WTC11 (cell line): ENCODE measurements at regions not wholly inside any gene's neighbourhood (a gene's known extent, or its start where the extent isn't known, plus 50 kb on each side); places are given as distances from the start of the nearest gene placed in this dataset.

ENCODE experiments used
- ATAC-seq: fragments of 200-7000 bp; cut with Tn5 transposase; 2 replicates; pipeline ENCODE4 v1.10.0; 2021; ENCODE audit warnings: mild to moderate bottlenecking, moderate library complexity
- CTCF ChIA-PET: fragments of 300-600 bp; sonication (Branson Sonifier 250); formaldehyde crosslinking; loops from one replicate; lab custom pipeline; 2021; ENCODE audit warnings: antibody characterized with exemption; lab: Charles Lee
- POLR2A ChIA-PET: fragments of 350-600 bp; sonication (Branson Sonifier 250); formaldehyde crosslinking; loops from one replicate; lab custom pipeline; 2021; ENCODE audit warnings: antibody characterized with exemption; lab: Charles Lee
- DNase-seq: peaks from one replicate; pipeline ENCODE4 v3.0.0; 2021; ENCODE audit warnings: low spot score
- H3K27ac Mint-ChIP-seq: 2 replicates; pipeline ENCODE4 v1.8.0; 2021; ENCODE audit warnings: mixed read lengths
- H3K27me3 Mint-ChIP-seq: 2 replicates; pipeline ENCODE4 v1.8.0; 2021; ENCODE audit warnings: low read depth, mild to moderate bottlenecking, moderate library complexity, mixed read lengths
- H3K36me3 Mint-ChIP-seq: 2 replicates; pipeline ENCODE4 v1.8.0; 2021; ENCODE audit warnings: mixed read lengths
- H3K4me1 Mint-ChIP-seq: 2 replicates; pipeline ENCODE4 v1.8.0; 2022; ENCODE audit warnings: mixed read lengths
- H3K4me3 Mint-ChIP-seq: 2 replicates; pipeline ENCODE4 v1.8.0; 2021; ENCODE audit warnings: mild to moderate bottlenecking, moderate library complexity, mixed read lengths
- H3K9me3 Mint-ChIP-seq: 2 replicates; pipeline ENCODE4 v1.8.0; 2021; ENCODE audit warnings: mixed read lengths
- ATF1 ChIP-seq: sonication (generic); formaldehyde crosslinking; IDR thresholded peaks from 2 replicates; pipeline ENCODE4 v1.8.1; 2023; ENCODE audit warnings: mild to moderate bottlenecking, moderate library complexity, missing genetic modification reagents
- CREM ChIP-seq: sonication (generic); formaldehyde crosslinking; IDR thresholded peaks from 2 replicates; pipeline ENCODE4 v1.8.1; 2022; ENCODE audit warnings: mild to moderate bottlenecking, missing genetic modification reagents, moderate library complexity
- FOXK1 ChIP-seq: sonication (generic); formaldehyde crosslinking; IDR thresholded peaks from 2 replicates; pipeline ENCODE4 v1.8.0; 2022; ENCODE audit warnings: mild to moderate bottlenecking, moderate library complexity, missing genetic modification reagents
- JAZF1 ChIP-seq: fragments of 250-450 bp; sonication (Bioruptor Pico); IDR thresholded peaks from 2 replicates; pipeline ENCODE4 v1.9.0; 2021; ENCODE audit warnings: moderate library complexity, mild to moderate bottlenecking, inconsistent platforms
- JUN ChIP-seq: sonication (generic); formaldehyde crosslinking; IDR thresholded peaks from 2 replicates; pipeline ENCODE4 v1.8.0; 2023; ENCODE audit warnings: mild to moderate bottlenecking, missing genetic modification reagents
- NR1H2 ChIP-seq: sonication (generic); formaldehyde crosslinking; IDR thresholded peaks from 2 replicates; pipeline ENCODE4 v1.9.0; 2021; ENCODE audit warnings: mild to moderate bottlenecking, moderate library complexity, missing genetic modification reagents
- TEAD1 ChIP-seq: sonication (generic); formaldehyde crosslinking; IDR thresholded peaks from 2 replicates; pipeline ENCODE4 v1.8.0; 2022; ENCODE audit warnings: mild to moderate bottlenecking, missing genetic modification reagents
- TEAD4 ChIP-seq: sonication (generic); formaldehyde crosslinking; IDR thresholded peaks from 2 replicates; pipeline ENCODE4 v1.8.0; 2022; ENCODE audit warnings: mild to moderate bottlenecking, missing genetic modification reagents
- ZBTB21 ChIP-seq: sonication (generic); formaldehyde crosslinking; IDR thresholded peaks from 2 replicates; pipeline ENCODE4 v1.8.1; 2023; ENCODE audit warnings: mild to moderate bottlenecking, missing genetic modification reagents, borderline replicate concordance
- ZNF121 ChIP-seq: sonication (generic); formaldehyde crosslinking; IDR thresholded peaks from 2 replicates; pipeline ENCODE4 v1.8.0; 2023; ENCODE audit warnings: missing genetic modification reagents
- ZNF219 ChIP-seq: sonication (generic); formaldehyde crosslinking; IDR thresholded peaks from 2 replicates; pipeline ENCODE4 v1.8.0; 2023; ENCODE audit warnings: missing genetic modification reagents, mild to moderate bottlenecking, borderline replicate concordance
- ZNF263 ChIP-seq: sonication (generic); formaldehyde crosslinking; IDR thresholded peaks from 2 replicates; pipeline ENCODE4 v1.8.1; 2022; ENCODE audit warnings: low read depth, mild to moderate bottlenecking, moderate library complexity, missing genetic modification reagents
- ZNF317 ChIP-seq: sonication (generic); formaldehyde crosslinking; IDR thresholded peaks from 2 replicates; pipeline ENCODE4 v1.8.1; 2023; ENCODE audit warnings: low read depth, mild to moderate bottlenecking, moderate library complexity, missing genetic modification reagents, borderline replicate concordance
- ZNF671 ChIP-seq: fragments of 250-450 bp; sonication (Bioruptor Pico); IDR thresholded peaks from 2 replicates; pipeline ENCODE4 v1.8.0; 2021; ENCODE audit warnings: mild to moderate bottlenecking
- TF ChIP-seq, protein P1 (sequence below): sonication (generic); formaldehyde crosslinking; IDR thresholded peaks from 2 replicates; pipeline ENCODE4 v1.8.0; 2022; ENCODE audit warnings: mild to moderate bottlenecking, missing genetic modification reagents
- TF ChIP-seq, protein P2 (sequence below): sonication (generic); formaldehyde crosslinking; IDR thresholded peaks from 2 replicates; pipeline ENCODE4 v1.8.1; 2023; ENCODE audit warnings: mild to moderate bottlenecking, missing genetic modification reagents
- TF ChIP-seq, protein P3 (sequence below): sonication (generic); formaldehyde crosslinking; IDR thresholded peaks from 2 replicates; pipeline ENCODE4 v1.8.0; 2023; ENCODE audit warnings: missing genetic modification reagents, mild to moderate bottlenecking, borderline replicate concordance
- TF ChIP-seq, protein P4 (sequence below): fragments of 250-450 bp; sonication (Bioruptor Pico); IDR thresholded peaks from 2 replicates; pipeline ENCODE4 v1.9.0; 2021; ENCODE audit warnings: mild to moderate bottlenecking
- TF ChIP-seq, protein P5 (sequence below): fragments of 200-600 bp; IDR thresholded peaks from 2 replicates; pipeline ENCODE4 v1.8.0; 2022; ENCODE audit warnings: antibody characterized with exemption
- TF ChIP-seq, protein P6 (sequence below): sonication (generic); formaldehyde crosslinking; IDR thresholded peaks from 2 replicates; pipeline ENCODE4 v1.8.1; 2022; ENCODE audit warnings: low read depth, mild to moderate bottlenecking, moderate library complexity, missing genetic modification reagents, borderline replicate concordance

DNA sequence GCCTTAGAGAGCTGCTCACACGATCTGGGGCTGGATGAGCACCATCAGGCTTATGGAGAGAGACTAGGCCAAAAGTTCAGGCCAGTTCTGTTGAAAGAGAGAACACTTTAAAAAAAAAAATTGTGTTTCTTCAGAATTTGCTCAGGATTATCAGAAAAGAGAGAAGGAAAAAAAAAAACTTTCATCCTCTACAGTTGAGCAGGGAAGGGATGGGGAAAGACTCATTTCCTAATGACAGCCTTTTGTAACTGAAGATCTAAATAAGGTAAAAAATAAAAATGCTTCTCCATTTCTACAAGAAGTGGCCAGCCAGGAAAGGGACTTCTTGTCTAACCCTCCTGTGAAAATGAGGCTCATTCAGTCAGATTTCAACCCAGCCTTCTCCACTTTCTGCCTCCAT, 134.8 kb downstream of the LY86 start:
- ATAC-seq (no peak), DNase-seq (no peak)
- ChIA-PET POLR2A (interaction anchor here (0.8 kb wide), 1 partner anchor 36 kb away, joined by 3 read pairs; no protein-coding TSS in a partner anchor), CTCF (interaction anchor here (0.7 to 7.4 kb wide), 23 partner anchors 9 to 523 kb away, joined by 3 to 62 read pairs (median 7); no protein-coding TSS in a partner anchor)
- H3K4me1 Mint-ChIP-seq = peaks cover 38% of the 10 kb centered on the region
- TF ChIP-seq JUN (CRISPR knock-in tag) (no peak), ZNF671 (CRISPR knock-in tag) (no peak), JAZF1 (CRISPR knock-in tag) (no peak), ZNF263 (no peak)
- no peaks in the 10 kb centered on the region for H3K9me3 Mint-ChIP-seq
- H3K36me3 Mint-ChIP-seq = no peaks in the 10 kb centered on the region
- no peak overlapping the region for H3K4me3 Mint-ChIP-seq
- peaks cover 16% of the 10 kb centered on the region for H3K27me3 Mint-ChIP-seq
- H3K27ac Mint-ChIP-seq = no peak overlapping the region

DNA sequence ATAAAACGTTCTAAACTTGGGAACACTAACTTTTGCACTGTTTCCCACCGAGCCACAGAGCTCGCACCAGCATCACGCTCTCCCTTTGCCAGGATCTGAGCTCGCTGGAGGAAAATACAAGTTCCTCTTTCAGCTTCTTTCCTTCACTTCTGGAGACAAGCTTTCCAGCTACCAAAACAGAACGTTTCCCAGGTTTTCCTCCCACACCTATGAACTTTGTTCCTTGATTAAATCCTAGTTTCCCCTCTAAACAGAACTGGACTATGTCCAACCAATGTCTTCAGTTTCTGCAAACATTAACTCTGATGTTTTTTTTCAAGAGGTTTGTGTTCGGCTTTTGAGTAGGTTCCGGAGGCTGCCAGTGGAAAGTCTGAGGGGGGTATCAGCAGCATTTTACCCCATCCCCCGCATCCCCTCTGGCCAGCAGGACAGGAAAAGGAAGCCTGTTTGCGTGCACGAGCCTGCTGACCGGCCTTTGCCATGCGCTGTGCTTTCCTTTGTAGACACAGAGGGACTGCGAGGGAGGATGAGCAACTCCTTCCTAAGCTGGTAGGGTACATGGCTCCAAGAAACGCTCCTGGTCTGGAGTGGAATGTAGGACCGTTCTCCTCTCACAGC, 135.5 kb downstream of the LY86 start:
- H3K27ac Mint-ChIP-seq = peak overlapping the region; percentile 9; the same call in 1 of the 2 replicates
- ATAC-seq (peak; percentile 35), DNase-seq (peak; percentile 47)
- ChIA-PET POLR2A (interaction anchor here (0.6 to 1.6 kb wide), 4 partner anchors 27 to 551 kb away, joined by 3 to 6 read pairs (median 4); no protein-coding TSS in a partner anchor), CTCF (interaction anchor here (0.7 to 7.4 kb wide), 30 partner anchors 9 to 523 kb away, joined by 3 to 62 read pairs (median 4); no protein-coding TSS in a partner anchor)
- no peaks in the 10 kb centered on the region for H3K36me3 Mint-ChIP-seq
- H3K4me3 Mint-ChIP-seq = no peak overlapping the region; the same call in 1 of the 2 replicates
- TF ChIP-seq ZBTB21 (CRISPR knock-in tag) = no peak
- no peak for TF ChIP-seq TEAD4 (CRISPR knock-in tag)
- peak; percentile 69; the same call in 1 of the 2 replicates for TF ChIP-seq CREM (CRISPR knock-in tag)
- no peak for TF ChIP-seq FOXK1 (CRISPR knock-in tag)
- 0 out of 2 replicates have a peak, but pooled peaks have one; percentile 37 for TF ChIP-seq ATF1 (CRISPR knock-in tag)
- TF ChIP-seq ZNF219 (CRISPR knock-in tag) = no peak
- TF ChIP-seq, protein P1, sequence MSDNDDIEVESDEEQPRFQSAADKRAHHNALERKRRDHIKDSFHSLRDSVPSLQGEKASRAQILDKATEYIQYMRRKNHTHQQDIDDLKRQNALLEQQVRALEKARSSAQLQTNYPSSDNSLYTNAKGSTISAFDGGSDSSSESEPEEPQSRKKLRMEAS (CRISPR knock-in tag) = peak; percentile 34; the same call in 1 of the 2 replicates
- no peak for TF ChIP-seq ZNF317
- TF ChIP-seq, protein P2, sequence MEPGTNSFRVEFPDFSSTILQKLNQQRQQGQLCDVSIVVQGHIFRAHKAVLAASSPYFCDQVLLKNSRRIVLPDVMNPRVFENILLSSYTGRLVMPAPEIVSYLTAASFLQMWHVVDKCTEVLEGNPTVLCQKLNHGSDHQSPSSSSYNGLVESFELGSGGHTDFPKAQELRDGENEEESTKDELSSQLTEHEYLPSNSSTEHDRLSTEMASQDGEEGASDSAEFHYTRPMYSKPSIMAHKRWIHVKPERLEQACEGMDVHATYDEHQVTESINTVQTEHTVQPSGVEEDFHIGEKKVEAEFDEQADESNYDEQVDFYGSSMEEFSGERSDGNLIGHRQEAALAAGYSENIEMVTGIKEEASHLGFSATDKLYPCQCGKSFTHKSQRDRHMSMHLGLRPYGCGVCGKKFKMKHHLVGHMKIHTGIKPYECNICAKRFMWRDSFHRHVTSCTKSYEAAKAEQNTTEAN (CRISPR knock-in tag) = no peak
- TF ChIP-seq ZNF121 = no peak
- no peak for TF ChIP-seq NR1H2 (CRISPR knock-in tag)
- H3K4me1 Mint-ChIP-seq = peaks cover 41% of the 10 kb centered on the region
- no peaks in the 10 kb centered on the region for H3K9me3 Mint-ChIP-seq
- peaks cover 16% of the 10 kb centered on the region for H3K27me3 Mint-ChIP-seq

DNA sequence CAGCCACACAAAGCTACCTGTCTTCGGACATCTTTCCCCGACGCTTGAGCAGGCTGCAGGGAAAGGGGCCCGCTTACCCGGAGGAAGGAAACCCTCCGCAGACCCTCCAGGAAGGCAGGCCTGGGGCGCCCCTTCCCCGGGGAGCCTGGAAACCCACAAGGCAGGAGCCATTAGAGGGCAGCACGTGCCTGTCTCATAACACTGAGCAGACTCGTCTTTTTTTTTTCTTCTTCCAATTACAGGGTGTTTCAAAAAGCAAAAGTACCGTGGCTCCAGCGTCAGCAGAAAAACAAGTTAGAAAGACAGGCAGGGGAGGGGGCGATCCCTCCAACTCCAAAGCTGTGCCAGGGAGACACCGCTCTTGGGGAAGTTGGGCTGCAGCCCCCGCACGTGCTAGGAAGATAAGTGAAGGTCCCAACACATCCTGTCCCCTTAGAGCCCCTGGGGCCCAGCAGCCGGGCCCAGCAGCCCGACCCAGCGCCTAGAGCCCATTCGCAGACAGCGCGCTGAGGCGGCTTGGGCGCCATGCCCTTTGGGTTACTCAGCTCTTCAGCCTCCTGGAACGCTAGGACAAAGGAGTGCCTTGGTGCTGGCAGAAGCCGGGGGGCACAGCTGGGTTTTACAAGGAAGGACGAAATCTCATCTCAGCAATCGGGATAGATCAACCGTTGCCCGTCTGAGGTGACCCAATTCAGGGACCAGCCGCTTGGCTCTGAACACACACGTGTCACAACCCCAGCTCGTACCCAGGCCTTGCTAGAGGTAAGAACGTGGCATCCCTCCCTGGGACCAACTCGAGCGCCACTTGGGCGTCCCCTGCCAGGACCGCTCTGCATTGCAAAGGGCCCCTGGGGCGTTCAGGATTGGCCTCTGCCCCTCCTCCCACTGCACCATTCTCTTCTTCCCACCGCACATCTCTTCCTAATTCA, 136.3 kb downstream of the LY86 start:
- ChIA-PET POLR2A (interaction anchor here (0.6 to 1.6 kb wide), 4 partner anchors 11 to 449 kb away, joined by 3 to 7 read pairs (median 4); no protein-coding TSS in a partner anchor), CTCF (interaction anchor here (0.6 to 7.4 kb wide), 26 partner anchors 9 to 518 kb away, joined by 3 to 62 read pairs (median 6); no protein-coding TSS in a partner anchor)
- Mint-ChIP-seq H3K4me1 (peaks cover 41% of the 10 kb centered on the region), H3K36me3 (no peaks in the 10 kb centered on the region), H3K9me3 (no peaks in the 10 kb centered on the region), H3K4me3 (peak overlapping the region; percentile 56), H3K27me3 (peaks cover 16% of the 10 kb centered on the region), H3K27ac (peak overlapping the region; percentile 73; the same call in 1 of the 2 replicates)
- ATAC-seq = peak; percentile 70
- peak; percentile 76 for DNase-seq
- TF ChIP-seq TEAD1 (CRISPR knock-in tag) (peak; percentile 48; the same call in 1 of the 2 replicates), ATF1 (CRISPR knock-in tag) (0 out of 2 replicates have a peak, but pooled peaks have one; percentile 2)
- TF ChIP-seq, protein P3, sequence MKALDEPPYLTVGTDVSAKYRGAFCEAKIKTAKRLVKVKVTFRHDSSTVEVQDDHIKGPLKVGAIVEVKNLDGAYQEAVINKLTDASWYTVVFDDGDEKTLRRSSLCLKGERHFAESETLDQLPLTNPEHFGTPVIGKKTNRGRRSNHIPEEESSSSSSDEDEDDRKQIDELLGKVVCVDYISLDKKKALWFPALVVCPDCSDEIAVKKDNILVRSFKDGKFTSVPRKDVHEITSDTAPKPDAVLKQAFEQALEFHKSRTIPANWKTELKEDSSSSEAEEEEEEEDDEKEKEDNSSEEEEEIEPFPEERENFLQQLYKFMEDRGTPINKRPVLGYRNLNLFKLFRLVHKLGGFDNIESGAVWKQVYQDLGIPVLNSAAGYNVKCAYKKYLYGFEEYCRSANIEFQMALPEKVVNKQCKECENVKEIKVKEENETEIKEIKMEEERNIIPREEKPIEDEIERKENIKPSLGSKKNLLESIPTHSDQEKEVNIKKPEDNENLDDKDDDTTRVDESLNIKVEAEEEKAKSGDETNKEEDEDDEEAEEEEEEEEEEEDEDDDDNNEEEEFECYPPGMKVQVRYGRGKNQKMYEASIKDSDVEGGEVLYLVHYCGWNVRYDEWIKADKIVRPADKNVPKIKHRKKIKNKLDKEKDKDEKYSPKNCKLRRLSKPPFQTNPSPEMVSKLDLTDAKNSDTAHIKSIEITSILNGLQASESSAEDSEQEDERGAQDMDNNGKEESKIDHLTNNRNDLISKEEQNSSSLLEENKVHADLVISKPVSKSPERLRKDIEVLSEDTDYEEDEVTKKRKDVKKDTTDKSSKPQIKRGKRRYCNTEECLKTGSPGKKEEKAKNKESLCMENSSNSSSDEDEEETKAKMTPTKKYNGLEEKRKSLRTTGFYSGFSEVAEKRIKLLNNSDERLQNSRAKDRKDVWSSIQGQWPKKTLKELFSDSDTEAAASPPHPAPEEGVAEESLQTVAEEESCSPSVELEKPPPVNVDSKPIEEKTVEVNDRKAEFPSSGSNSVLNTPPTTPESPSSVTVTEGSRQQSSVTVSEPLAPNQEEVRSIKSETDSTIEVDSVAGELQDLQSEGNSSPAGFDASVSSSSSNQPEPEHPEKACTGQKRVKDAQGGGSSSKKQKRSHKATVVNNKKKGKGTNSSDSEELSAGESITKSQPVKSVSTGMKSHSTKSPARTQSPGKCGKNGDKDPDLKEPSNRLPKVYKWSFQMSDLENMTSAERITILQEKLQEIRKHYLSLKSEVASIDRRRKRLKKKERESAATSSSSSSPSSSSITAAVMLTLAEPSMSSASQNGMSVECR (CRISPR knock-in tag) = 0 out of 2 replicates have a peak, but pooled peaks have one; percentile 30
- TF ChIP-seq, protein P4, sequence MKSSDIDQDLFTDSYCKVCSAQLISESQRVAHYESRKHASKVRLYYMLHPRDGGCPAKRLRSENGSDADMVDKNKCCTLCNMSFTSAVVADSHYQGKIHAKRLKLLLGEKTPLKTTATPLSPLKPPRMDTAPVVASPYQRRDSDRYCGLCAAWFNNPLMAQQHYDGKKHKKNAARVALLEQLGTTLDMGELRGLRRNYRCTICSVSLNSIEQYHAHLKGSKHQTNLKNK (CRISPR knock-in tag) = no peak
- TF ChIP-seq, protein P5, sequence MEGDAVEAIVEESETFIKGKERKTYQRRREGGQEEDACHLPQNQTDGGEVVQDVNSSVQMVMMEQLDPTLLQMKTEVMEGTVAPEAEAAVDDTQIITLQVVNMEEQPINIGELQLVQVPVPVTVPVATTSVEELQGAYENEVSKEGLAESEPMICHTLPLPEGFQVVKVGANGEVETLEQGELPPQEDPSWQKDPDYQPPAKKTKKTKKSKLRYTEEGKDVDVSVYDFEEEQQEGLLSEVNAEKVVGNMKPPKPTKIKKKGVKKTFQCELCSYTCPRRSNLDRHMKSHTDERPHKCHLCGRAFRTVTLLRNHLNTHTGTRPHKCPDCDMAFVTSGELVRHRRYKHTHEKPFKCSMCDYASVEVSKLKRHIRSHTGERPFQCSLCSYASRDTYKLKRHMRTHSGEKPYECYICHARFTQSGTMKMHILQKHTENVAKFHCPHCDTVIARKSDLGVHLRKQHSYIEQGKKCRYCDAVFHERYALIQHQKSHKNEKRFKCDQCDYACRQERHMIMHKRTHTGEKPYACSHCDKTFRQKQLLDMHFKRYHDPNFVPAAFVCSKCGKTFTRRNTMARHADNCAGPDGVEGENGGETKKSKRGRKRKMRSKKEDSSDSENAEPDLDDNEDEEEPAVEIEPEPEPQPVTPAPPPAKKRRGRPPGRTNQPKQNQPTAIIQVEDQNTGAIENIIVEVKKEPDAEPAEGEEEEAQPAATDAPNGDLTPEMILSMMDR = peak; percentile 17; the same call in 1 of the 2 replicates
- TF ChIP-seq, protein P6, sequence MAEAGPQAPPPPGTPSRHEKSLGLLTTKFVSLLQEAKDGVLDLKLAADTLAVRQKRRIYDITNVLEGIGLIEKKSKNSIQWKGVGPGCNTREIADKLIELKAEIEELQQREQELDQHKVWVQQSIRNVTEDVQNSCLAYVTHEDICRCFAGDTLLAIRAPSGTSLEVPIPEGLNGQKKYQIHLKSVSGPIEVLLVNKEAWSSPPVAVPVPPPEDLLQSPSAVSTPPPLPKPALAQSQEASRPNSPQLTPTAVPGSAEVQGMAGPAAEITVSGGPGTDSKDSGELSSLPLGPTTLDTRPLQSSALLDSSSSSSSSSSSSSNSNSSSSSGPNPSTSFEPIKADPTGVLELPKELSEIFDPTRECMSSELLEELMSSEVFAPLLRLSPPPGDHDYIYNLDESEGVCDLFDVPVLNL (CRISPR knock-in tag) = no peak
